MG63 (cell line): ENCODE measurements at regions not wholly inside any gene's neighbourhood (a gene's known extent, or its start where the extent isn't known, plus 50 kb on each side); places are given as distances from the start of the nearest gene placed in this dataset.

ENCODE experiments used
- DNase-seq: peaks from one replicate; pipeline ENCODE4 v3.0.0-alpha.2; 2020
- H3K27me3 ChIP-seq: fragments of 250-450 bp; sonication (Bioruptor Pico); 2 replicates; pipeline ENCODE4 v1.5.1; 2020; ENCODE audit warnings: mild to moderate bottlenecking, moderate library complexity
- H3K36me3 ChIP-seq: fragments of 250-450 bp; sonication (Bioruptor Pico); 2 replicates; pipeline ENCODE4 v1.5.1; 2020; ENCODE audit warnings: mild to moderate bottlenecking, moderate library complexity
- H3K4me3 ChIP-seq: fragments of 250-450 bp; sonication (Bioruptor Pico); 2 replicates; pipeline ENCODE4 v1.5.1; 2020; ENCODE audit warnings: mild to moderate bottlenecking, moderate library complexity
- H3K9me3 ChIP-seq: fragments of 250-450 bp; sonication (Bioruptor Pico); 2 replicates; pipeline ENCODE4 v1.5.1; 2020; ENCODE audit warnings: mild to moderate bottlenecking, moderate library complexity

GRCh38 chr13:86201477-86201876, 402.3 kb upstream of the SLITRK6 start:
- no peak for DNase-seq
- Histone ChIP-seq H3K36me3 (no peaks in the 10 kb centered on the region), H3K9me3 (no peaks in the 10 kb centered on the region), H3K4me3 (no peak overlapping the region), H3K27me3 (no peaks in the 10 kb centered on the region)

GRCh38 chr13:86193281-86193680, 394.1 kb upstream of the SLITRK6 start:
- H3K27me3 ChIP-seq, result no peaks in the 10 kb centered on the region
- DNase-seq, result no peak
- H3K4me3 ChIP-seq, result no peak overlapping the region

DNA sequence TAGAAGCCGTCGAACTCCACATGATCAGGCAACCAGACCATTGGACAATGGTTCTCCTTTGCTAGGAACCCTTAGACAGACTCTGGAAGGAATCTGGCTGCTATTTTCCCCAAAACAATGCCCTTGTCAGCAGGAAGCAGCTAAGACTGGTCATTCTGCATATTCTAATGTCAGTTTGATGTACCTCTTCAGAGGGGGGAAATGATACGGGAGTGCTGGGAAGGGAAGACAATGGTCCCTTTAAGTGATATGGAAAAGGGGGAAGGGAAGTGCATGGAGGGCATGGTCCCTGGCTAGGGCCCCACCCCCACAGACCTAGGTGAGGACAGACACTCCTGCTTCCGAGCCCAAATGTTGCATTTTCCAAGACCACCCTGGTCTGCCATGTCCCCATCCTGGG, 389.0 kb upstream of the SLITRK6 start:
- Histone ChIP-seq H3K36me3 (no peaks in the 10 kb centered on the region), H3K4me3 (no peak overlapping the region), H3K9me3 (no peaks in the 10 kb centered on the region), H3K27me3 (no peaks in the 10 kb centered on the region)
- no peak for DNase-seq

More at GRCh38 chr13:86193281-86193680, 394.1 kb upstream of the SLITRK6 start:
- Histone ChIP-seq H3K36me3 (no peaks in the 10 kb centered on the region), H3K9me3 (no peaks in the 10 kb centered on the region)

DNA sequence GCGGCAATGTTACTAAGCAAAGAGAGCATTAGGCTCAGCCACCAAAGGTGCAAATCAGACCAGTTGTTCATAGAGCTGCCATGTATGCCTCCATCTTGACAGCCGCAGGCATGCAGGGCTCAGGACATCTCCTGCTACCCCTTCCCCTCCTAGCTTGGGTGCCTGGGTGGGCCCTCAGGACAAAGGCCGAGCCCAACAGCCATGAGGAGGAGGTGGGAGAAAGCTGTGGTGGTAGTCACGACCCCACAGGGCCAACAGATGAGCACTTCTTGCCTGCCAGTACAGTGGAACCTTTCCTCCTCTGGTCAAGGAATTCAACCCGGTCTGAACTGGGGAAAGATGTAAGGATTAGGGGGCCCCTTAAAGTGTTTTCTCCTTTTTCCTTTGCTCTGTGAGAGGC, 386.4 kb upstream of the SLITRK6 start:
- DNase-seq, result no peak
- H3K9me3 ChIP-seq, result no peaks in the 10 kb centered on the region

DNA sequence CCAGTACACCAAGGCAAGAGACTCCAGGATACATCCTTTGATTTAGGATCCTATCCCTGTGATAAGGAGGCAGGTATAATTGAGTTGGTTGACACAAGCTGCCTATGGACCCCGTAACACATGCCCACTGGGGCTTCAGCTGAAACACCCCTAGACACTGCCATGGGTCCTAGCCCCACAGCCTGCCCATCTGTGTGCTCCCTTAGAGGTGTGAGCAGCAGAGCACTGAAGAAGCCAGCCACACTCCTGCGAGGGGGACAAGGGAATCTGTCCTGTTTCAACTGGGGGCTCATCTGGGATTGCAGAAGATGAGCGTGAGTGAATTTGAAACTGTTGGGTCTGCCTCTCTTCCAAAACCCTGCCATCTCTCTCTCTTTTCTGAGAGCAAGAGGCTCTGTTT, 385.9 kb upstream of the SLITRK6 start:
- Histone ChIP-seq H3K27me3 (no peaks in the 10 kb centered on the region), H3K9me3 (no peaks in the 10 kb centered on the region), H3K36me3 (no peaks in the 10 kb centered on the region), H3K4me3 (no peak overlapping the region)
- DNase-seq, result no peak

More for the DNA sequence above, 386.4 kb upstream of the SLITRK6 start:
- no peak overlapping the region for H3K4me3 ChIP-seq
- no peaks in the 10 kb centered on the region for H3K27me3 ChIP-seq
- H3K36me3 ChIP-seq, result no peaks in the 10 kb centered on the region

GRCh38 chr13:86174622-86175021, 375.4 kb upstream of the SLITRK6 start:
- H3K4me3 ChIP-seq, result no peak overlapping the region
- H3K27me3 ChIP-seq, result no peaks in the 10 kb centered on the region
- no peaks in the 10 kb centered on the region for H3K36me3 ChIP-seq
- DNase-seq, result no peak
- H3K9me3 ChIP-seq, result no peaks in the 10 kb centered on the region

- Histone ChIP-seq H3K27me3 (no peaks in the 10 kb centered on the region), H3K36me3 (no peaks in the 10 kb centered on the region), H3K9me3 (no peaks in the 10 kb centered on the region), H3K4me3 (no peak overlapping the region)
- DNase-seq, result no peak
These were observed 373.7 kb upstream of the SLITRK6 start for GRCh38 chr13:86172961-86173360.

GRCh38 chr13:86161257-86161656, 362.0 kb upstream of the SLITRK6 start:
- Histone ChIP-seq H3K9me3 (no peaks in the 10 kb centered on the region), H3K36me3 (no peaks in the 10 kb centered on the region), H3K27me3 (no peaks in the 10 kb centered on the region; the same call in 1 of the 2 replicates), H3K4me3 (no peak overlapping the region)
- no peak for DNase-seq

- Histone ChIP-seq H3K4me3 (no peak overlapping the region), H3K27me3 (no peaks in the 10 kb centered on the region; the same call in 1 of the 2 replicates), H3K36me3 (no peaks in the 10 kb centered on the region), H3K9me3 (no peaks in the 10 kb centered on the region)
- no peak for DNase-seq
These were observed 356.5 kb upstream of the SLITRK6 start for GRCh38 chr13:86155756-86156155.

- Histone ChIP-seq H3K27me3 (no peaks in the 10 kb centered on the region), H3K36me3 (no peaks in the 10 kb centered on the region), H3K4me3 (no peak overlapping the region), H3K9me3 (no peaks in the 10 kb centered on the region)
- no peak for DNase-seq
These were observed 342.9 kb upstream of the SLITRK6 start for GRCh38 chr13:86142080-86142479.

DNA sequence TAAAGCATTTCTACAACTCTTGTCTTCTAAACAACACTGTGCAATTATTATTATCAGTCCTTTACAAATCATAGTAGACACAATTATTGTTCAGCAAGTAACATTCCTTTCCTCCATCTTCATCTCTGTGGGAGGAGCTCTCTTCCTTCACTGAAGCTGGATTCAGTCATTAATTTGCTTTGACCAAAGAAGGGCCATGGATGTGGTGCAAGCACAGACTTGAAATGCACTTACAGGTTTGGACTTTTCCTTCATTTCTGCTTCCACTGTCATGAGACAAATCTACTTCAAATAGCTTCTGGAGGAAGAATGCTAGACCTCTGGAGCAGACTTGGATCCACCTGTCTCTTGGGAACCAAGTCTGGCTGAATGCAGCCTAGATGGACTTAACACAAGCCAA, 336.6 kb upstream of the SLITRK6 start:
- Histone ChIP-seq H3K27me3 (no peaks in the 10 kb centered on the region), H3K36me3 (no peaks in the 10 kb centered on the region), H3K9me3 (no peaks in the 10 kb centered on the region), H3K4me3 (no peak overlapping the region)
- no peak for DNase-seq

DNA sequence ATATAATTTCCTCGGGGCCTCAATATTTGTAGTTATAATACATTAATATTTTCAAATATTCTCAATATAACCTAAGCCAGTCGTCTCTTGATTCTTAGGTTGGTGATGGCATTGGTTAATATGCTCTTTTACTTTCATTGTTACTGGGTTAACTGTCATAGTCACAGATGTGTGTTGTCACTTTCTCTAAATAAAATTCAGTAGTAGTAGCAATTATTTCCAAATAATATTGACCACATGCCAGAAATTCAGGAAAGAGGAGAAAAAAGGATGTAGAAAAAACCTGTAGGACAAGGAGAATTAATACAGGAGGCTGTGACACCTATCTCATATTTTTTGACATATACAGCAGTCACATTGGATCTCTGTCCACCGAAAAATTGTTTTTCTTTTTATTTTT, 322.7 kb upstream of the SLITRK6 start:
- DNase-seq, result no peak
- Histone ChIP-seq H3K27me3 (no peaks in the 10 kb centered on the region), H3K4me3 (no peak overlapping the region), H3K36me3 (no peaks in the 10 kb centered on the region), H3K9me3 (no peaks in the 10 kb centered on the region)

DNA sequence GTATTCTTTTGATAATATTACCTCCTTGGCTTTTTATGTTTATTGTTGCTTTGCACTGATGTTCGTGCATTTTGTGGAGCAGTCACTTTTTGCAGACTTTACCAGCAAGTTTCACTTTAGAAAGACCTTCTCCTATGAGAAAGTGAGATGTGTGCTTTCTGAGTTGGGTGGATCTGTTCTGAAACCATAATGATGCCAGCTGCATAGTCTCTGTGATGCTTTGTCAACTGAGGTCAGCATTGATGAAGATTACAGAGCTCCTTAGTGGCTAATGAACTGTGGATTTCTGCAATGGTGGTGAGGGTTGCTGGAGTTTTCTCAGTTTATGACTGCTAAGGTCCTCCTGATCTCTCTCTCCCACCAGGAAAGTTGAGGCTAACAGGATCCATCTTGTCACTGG, 309.9 kb upstream of the SLITRK6 start:
- DNase-seq, result no peak
- Histone ChIP-seq H3K4me3 (no peak overlapping the region), H3K27me3 (no peaks in the 10 kb centered on the region), H3K9me3 (no peaks in the 10 kb centered on the region), H3K36me3 (no peaks in the 10 kb centered on the region)

- Histone ChIP-seq H3K9me3 (no peaks in the 10 kb centered on the region), H3K36me3 (no peaks in the 10 kb centered on the region), H3K27me3 (no peaks in the 10 kb centered on the region), H3K4me3 (no peak overlapping the region)
- no peak for DNase-seq
These were observed 309.1 kb upstream of the SLITRK6 start for GRCh38 chr13:86108334-86108733.

DNA sequence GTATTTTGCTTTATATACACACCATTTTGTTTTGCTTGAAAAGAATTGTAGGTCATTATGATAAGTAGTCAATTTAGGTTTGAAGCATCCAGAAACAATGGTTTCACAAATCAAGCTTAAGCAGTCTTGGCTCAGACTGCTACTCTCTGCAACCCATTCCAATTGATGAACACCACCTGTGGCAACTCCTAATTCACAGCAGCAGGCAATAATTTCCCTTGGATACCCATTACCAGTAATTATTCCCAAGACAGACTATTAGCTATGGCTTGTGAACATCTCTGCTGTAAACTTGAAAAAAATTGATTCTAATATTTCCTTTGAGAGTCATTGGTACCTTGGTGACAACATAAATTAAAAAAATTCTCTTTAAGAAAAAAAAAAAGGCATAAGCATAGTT, 299.3 kb upstream of the SLITRK6 start:
- H3K9me3 ChIP-seq, result no peaks in the 10 kb centered on the region
- no peaks in the 10 kb centered on the region for H3K36me3 ChIP-seq
- no peak overlapping the region for H3K4me3 ChIP-seq
- DNase-seq, result no peak
- H3K27me3 ChIP-seq, result no peaks in the 10 kb centered on the region

- DNase-seq, result no peak
- Histone ChIP-seq H3K4me3 (no peak overlapping the region), H3K27me3 (no peaks in the 10 kb centered on the region), H3K36me3 (no peaks in the 10 kb centered on the region), H3K9me3 (no peaks in the 10 kb centered on the region)
These were observed 296.1 kb upstream of the SLITRK6 start for GRCh38 chr13:86095351-86095750.

- DNase-seq, result no peak
- H3K4me3 ChIP-seq, result no peak overlapping the region
- H3K9me3 ChIP-seq, result no peaks in the 10 kb centered on the region
These were observed 291.0 kb upstream of the SLITRK6 start for GRCh38 chr13:86090181-86090580.

DNA sequence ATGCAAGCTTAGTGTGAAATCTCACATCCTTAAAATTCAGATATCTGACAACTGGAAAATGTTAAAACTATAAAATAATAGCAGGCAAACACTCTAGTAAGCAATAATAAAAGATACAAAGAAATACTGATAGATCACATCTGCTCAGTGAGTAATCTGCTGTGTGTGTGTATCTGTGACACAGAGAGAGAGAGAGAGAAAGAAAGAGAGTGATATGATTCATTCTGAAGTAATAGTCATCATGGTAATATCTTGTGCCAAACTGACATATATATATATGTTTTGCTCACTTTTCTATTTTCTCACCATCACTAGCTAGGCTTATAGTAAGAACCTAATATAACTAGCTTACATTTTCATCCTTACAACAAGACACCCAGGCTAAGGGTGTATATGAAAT, 288.0 kb upstream of the SLITRK6 start:
- H3K4me3 ChIP-seq, result no peak overlapping the region
- H3K36me3 ChIP-seq, result no peaks in the 10 kb centered on the region
- no peaks in the 10 kb centered on the region for H3K9me3 ChIP-seq
- no peak for DNase-seq
- no peaks in the 10 kb centered on the region for H3K27me3 ChIP-seq

More at GRCh38 chr13:86090181-86090580, 291.0 kb upstream of the SLITRK6 start:
- no peaks in the 10 kb centered on the region for H3K36me3 ChIP-seq
- H3K27me3 ChIP-seq, result no peaks in the 10 kb centered on the region

GRCh38 chr13:86085890-86086289, 286.7 kb upstream of the SLITRK6 start:
- Histone ChIP-seq H3K4me3 (no peak overlapping the region), H3K36me3 (no peaks in the 10 kb centered on the region), H3K27me3 (no peaks in the 10 kb centered on the region), H3K9me3 (no peaks in the 10 kb centered on the region)
- DNase-seq, result no peak
